HEK293 (cell line): ENCODE measurements at regions not wholly inside any gene's neighbourhood (a gene's known extent, or its start where the extent isn't known, plus 50 kb on each side); places are given as distances from the start of the nearest gene placed in this dataset.

Source experiments
- TCF7L2 ChIP-seq: IDR thresholded peaks from 2 replicates; pipeline ENCODE4 v1.6.1; 2011; ENCODE audit warnings: low read depth, mild to moderate bottlenecking, inconsistent platforms, low read length, moderate library complexity, borderline replicate concordance
- ZBTB7A ChIP-seq: fragments of 450-650 bp; formaldehyde crosslinking; IDR thresholded peaks from 2 replicates; pipeline ENCODE4 v1.5.1; 2016; ENCODE audit warnings: low read depth, missing biosample characterization, missing genetic modification characterization
- ZBTB8A ChIP-seq: fragments of 450-650 bp; formaldehyde crosslinking; IDR thresholded peaks from 2 replicates; pipeline ENCODE4 v1.5.1; 2016; ENCODE audit warnings: missing biosample characterization, missing genetic modification characterization
- ZNF426 ChIP-seq: fragments of 450-650 bp; formaldehyde crosslinking; IDR thresholded peaks from 2 replicates; pipeline ENCODE4 v1.5.1; 2017; ENCODE audit warnings: missing biosample characterization, missing genetic modification characterization, mild to moderate bottlenecking, inconsistent platforms, moderate library complexity
- ZSCAN30 ChIP-seq: fragments of 450-650 bp; IDR thresholded peaks from 2 replicates; pipeline ENCODE4 v1.5.1; 2018; ENCODE audit warnings: missing biosample characterization, mild to moderate bottlenecking, missing genetic modification characterization, moderate library complexity
- TF ChIP-seq, protein P1 (sequence below): fragments of 450-650 bp; formaldehyde crosslinking; IDR thresholded peaks from 2 replicates; pipeline ENCODE4 v1.5.1; 2016; ENCODE audit warnings: missing biosample characterization, missing genetic modification characterization
- TF ChIP-seq, protein P2 (sequence below): fragments of 450-650 bp; formaldehyde crosslinking; conservative IDR thresholded peaks from 2 replicates; pipeline ENCODE4 v1.5.1; 2016; ENCODE audit warnings: low read depth, missing biosample characterization, missing genetic modification characterization

DNA sequence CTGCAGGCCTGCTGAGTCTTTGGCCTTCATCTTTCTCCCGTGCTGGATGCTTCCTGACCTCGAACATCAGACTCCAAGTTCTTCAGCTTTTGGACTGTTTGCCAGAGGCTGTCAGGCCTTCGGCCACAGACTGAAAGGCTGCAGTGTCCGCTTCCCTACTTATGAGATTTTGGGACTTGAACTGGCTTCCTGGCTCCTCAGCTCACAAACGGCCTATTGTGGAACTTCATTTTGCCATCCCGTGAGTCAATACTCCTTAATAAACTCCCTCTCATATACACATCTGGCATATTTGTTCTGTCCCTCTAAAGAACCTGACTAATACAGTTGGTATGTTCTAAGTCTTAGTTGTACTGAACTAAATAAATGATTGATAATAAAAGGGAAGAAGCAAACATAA, 702.8 kb upstream of the LINC00305 start:
- TF ChIP-seq ZBTB8A (no peak), ZNF426 (tag by site-specific recombination) (no peak), TCF7L2 (no peak), ZBTB7A (tag by site-specific recombination) (no peak), ZSCAN30 (tag by site-specific recombination) (no peak)
- TF ChIP-seq, protein P1, sequence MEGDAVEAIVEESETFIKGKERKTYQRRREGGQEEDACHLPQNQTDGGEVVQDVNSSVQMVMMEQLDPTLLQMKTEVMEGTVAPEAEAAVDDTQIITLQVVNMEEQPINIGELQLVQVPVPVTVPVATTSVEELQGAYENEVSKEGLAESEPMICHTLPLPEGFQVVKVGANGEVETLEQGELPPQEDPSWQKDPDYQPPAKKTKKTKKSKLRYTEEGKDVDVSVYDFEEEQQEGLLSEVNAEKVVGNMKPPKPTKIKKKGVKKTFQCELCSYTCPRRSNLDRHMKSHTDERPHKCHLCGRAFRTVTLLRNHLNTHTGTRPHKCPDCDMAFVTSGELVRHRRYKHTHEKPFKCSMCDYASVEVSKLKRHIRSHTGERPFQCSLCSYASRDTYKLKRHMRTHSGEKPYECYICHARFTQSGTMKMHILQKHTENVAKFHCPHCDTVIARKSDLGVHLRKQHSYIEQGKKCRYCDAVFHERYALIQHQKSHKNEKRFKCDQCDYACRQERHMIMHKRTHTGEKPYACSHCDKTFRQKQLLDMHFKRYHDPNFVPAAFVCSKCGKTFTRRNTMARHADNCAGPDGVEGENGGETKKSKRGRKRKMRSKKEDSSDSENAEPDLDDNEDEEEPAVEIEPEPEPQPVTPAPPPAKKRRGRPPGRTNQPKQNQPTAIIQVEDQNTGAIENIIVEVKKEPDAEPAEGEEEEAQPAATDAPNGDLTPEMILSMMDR (tag by site-specific recombination) = no peak
- TF ChIP-seq, protein P2, sequence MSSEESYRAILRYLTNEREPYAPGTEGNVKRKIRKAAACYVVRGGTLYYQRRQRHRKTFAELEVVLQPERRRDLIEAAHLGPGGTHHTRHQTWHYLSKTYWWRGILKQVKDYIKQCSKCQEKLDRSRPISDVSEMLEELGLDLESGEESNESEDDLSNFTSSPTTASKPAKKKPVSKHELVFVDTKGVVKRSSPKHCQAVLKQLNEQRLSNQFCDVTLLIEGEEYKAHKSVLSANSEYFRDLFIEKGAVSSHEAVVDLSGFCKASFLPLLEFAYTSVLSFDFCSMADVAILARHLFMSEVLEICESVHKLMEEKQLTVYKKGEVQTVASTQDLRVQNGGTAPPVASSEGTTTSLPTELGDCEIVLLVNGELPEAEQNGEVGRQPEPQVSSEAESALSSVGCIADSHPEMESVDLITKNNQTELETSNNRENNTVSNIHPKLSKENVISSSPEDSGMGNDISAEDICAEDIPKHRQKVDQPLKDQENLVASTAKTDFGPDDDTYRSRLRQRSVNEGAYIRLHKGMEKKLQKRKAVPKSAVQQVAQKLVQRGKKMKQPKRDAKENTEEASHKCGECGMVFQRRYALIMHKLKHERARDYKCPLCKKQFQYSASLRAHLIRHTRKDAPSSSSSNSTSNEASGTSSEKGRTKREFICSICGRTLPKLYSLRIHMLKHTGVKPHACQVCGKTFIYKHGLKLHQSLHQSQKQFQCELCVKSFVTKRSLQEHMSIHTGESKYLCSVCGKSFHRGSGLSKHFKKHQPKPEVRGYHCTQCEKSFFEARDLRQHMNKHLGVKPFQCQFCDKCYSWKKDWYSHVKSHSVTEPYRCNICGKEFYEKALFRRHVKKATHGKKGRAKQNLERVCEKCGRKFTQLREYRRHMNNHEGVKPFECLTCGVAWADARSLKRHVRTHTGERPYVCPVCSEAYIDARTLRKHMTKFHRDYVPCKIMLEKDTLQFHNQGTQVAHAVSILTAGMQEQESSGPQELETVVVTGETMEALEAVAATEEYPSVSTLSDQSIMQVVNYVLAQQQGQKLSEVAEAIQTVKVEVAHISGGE (tag by site-specific recombination) = no peak
